ENCODE measurements at regions not wholly inside any gene's neighbourhood (a gene's known extent, or its start where the extent isn't known, plus 50 kb on each side); places are given as distances from the start of the nearest gene placed in this dataset.

GRCh38 chr16:86443508-86444147 is 66.7 kb upstream of the FOXF1 start:
- Histone ChIP-seq H3K79me2 (ENCODE audit: control insufficient read depth, low read length) (no peaks in the 10 kb centered on the region), H4K20me1 (ENCODE audit: control insufficient read depth, insufficient read depth, low read depth, low read length) (no peaks in the 10 kb centered on the region), H3K9me2 (replicated peaks; ENCODE audit: control insufficient read depth, low read length) (no peaks in the 10 kb centered on the region), H3K27ac (ENCODE audit: low read depth, low read length) (no peak overlapping the region), H3K4me1 (ENCODE audit: control insufficient read depth, low read length) (no peaks in the 10 kb centered on the region), H3K4me3 (ENCODE audit: low read length) (no peak overlapping the region), H3K4me2 (ENCODE audit: low read length) (no peak overlapping the region), H3F3A (ENCODE audit: control insufficient read depth, insufficient read depth) (no peaks in the 10 kb centered on the region), H3K9me3 (ENCODE audit: control insufficient read depth, insufficient read depth, low read length) (no peaks in the 10 kb centered on the region), H3K27me3 (ENCODE audit: control insufficient read depth, low read length) (0 out of 2 replicates have a peak, but pooled peaks cover 3% of the 10 kb centered on the region), H3K36me3 (ENCODE audit: control insufficient read depth, low read length) (no peaks in the 10 kb centered on the region)
- TF ChIP-seq, protein P1, sequence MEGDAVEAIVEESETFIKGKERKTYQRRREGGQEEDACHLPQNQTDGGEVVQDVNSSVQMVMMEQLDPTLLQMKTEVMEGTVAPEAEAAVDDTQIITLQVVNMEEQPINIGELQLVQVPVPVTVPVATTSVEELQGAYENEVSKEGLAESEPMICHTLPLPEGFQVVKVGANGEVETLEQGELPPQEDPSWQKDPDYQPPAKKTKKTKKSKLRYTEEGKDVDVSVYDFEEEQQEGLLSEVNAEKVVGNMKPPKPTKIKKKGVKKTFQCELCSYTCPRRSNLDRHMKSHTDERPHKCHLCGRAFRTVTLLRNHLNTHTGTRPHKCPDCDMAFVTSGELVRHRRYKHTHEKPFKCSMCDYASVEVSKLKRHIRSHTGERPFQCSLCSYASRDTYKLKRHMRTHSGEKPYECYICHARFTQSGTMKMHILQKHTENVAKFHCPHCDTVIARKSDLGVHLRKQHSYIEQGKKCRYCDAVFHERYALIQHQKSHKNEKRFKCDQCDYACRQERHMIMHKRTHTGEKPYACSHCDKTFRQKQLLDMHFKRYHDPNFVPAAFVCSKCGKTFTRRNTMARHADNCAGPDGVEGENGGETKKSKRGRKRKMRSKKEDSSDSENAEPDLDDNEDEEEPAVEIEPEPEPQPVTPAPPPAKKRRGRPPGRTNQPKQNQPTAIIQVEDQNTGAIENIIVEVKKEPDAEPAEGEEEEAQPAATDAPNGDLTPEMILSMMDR (IDR thresholded peaks at IDR 0.05; ENCODE audit: low read depth, low read length, poor library complexity, severe bottlenecking), result no peak
- no peak for TF ChIP-seq EZH2phosphoT487 (IDR thresholded peaks at IDR 0.05; ENCODE audit: borderline replicate concordance, low read length)

GRCh38 chr16:86444261-86444660 is 66.1 kb upstream of the FOXF1 start:
- no peak overlapping the region for H3K4me3 ChIP-seq (ENCODE audit: low read length)
- H3K4me2 ChIP-seq (ENCODE audit: low read length), result no peak overlapping the region
- H3K79me2 ChIP-seq (ENCODE audit: control insufficient read depth, low read length), result no peaks in the 10 kb centered on the region
- H3K27ac ChIP-seq (ENCODE audit: low read depth, low read length), result no peak overlapping the region
- H3K27me3 ChIP-seq (ENCODE audit: control insufficient read depth, low read length), result 0 out of 2 replicates have a peak, but pooled peaks cover 3% of the 10 kb centered on the region
- no peaks in the 10 kb centered on the region for H4K20me1 ChIP-seq (ENCODE audit: control insufficient read depth, insufficient read depth, low read depth, low read length)
- TF ChIP-seq, protein P1 (IDR thresholded peaks at IDR 0.05; ENCODE audit: low read depth, low read length, poor library complexity, severe bottlenecking), result no peak
- TF ChIP-seq EZH2phosphoT487 (IDR thresholded peaks at IDR 0.05; ENCODE audit: borderline replicate concordance, low read length), result no peak
- no peaks in the 10 kb centered on the region for H3K36me3 ChIP-seq (ENCODE audit: control insufficient read depth, low read length)
- no peaks in the 10 kb centered on the region for H3K9me2 ChIP-seq (replicated peaks; ENCODE audit: control insufficient read depth, low read length)
- H3K4me1 ChIP-seq (ENCODE audit: control insufficient read depth, low read length), result no peaks in the 10 kb centered on the region
- no peaks in the 10 kb centered on the region for H3K9me3 ChIP-seq (ENCODE audit: control insufficient read depth, insufficient read depth, low read length)
- H3F3A ChIP-seq (ENCODE audit: control insufficient read depth, insufficient read depth), result no peaks in the 10 kb centered on the region

DNA sequence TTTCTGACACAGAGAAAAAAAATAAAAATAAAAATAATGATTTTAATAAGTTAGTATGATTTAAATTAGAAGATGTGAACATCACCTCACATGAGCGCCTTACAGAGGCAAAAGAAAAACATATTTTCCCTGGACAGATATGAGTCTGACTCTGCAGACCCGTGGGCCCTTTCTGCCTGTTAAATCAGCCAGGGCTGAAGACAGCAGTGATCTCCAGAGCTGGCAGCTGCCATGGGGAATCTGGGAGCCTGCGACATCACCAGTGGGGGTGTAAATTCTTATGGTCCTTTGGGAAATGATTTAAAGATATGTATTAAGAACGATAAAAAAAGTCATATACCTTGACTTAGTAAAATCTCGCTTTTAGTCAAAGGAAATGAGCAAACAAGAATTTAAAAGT is 65.7 kb upstream of the FOXF1 start:
- H3K9me3 ChIP-seq (ENCODE audit: control insufficient read depth, insufficient read depth, low read length), result no peaks in the 10 kb centered on the region
- no peaks in the 10 kb centered on the region for H3F3A ChIP-seq (ENCODE audit: control insufficient read depth, insufficient read depth)
- 0 out of 2 replicates have a peak, but pooled peaks cover 3% of the 10 kb centered on the region for H3K27me3 ChIP-seq (ENCODE audit: control insufficient read depth, low read length)
- no peaks in the 10 kb centered on the region for H3K4me1 ChIP-seq (ENCODE audit: control insufficient read depth, low read length)
- H4K20me1 ChIP-seq (ENCODE audit: control insufficient read depth, insufficient read depth, low read depth, low read length), result no peaks in the 10 kb centered on the region
- H3K79me2 ChIP-seq (ENCODE audit: control insufficient read depth, low read length), result no peaks in the 10 kb centered on the region
- H3K4me2 ChIP-seq (ENCODE audit: low read length), result no peak overlapping the region
- no peaks in the 10 kb centered on the region for H3K9me2 ChIP-seq (replicated peaks; ENCODE audit: control insufficient read depth, low read length)
- H3K27ac ChIP-seq (ENCODE audit: low read depth, low read length), result no peak overlapping the region
- TF ChIP-seq EZH2phosphoT487 (IDR thresholded peaks at IDR 0.05; ENCODE audit: borderline replicate concordance, low read length), result no peak
- TF ChIP-seq, protein P1 (IDR thresholded peaks at IDR 0.05; ENCODE audit: low read depth, low read length, poor library complexity, severe bottlenecking), result no peak
- no peak overlapping the region for H3K4me3 ChIP-seq (ENCODE audit: low read length)
- no peaks in the 10 kb centered on the region for H3K36me3 ChIP-seq (ENCODE audit: control insufficient read depth, low read length)

Data from DOHH2 (cell line).